ENCODE measurements at regions not wholly inside any gene's neighbourhood (a gene's known extent, or its start where the extent isn't known, plus 50 kb on each side); places are given as distances from the start of the nearest gene placed in this dataset.
"Not testable (repeated sequence)": the region's sequence is repeated elsewhere in the genome, so short reads cannot be mapped to it uniquely, and the experiment has no call there.

DNA sequence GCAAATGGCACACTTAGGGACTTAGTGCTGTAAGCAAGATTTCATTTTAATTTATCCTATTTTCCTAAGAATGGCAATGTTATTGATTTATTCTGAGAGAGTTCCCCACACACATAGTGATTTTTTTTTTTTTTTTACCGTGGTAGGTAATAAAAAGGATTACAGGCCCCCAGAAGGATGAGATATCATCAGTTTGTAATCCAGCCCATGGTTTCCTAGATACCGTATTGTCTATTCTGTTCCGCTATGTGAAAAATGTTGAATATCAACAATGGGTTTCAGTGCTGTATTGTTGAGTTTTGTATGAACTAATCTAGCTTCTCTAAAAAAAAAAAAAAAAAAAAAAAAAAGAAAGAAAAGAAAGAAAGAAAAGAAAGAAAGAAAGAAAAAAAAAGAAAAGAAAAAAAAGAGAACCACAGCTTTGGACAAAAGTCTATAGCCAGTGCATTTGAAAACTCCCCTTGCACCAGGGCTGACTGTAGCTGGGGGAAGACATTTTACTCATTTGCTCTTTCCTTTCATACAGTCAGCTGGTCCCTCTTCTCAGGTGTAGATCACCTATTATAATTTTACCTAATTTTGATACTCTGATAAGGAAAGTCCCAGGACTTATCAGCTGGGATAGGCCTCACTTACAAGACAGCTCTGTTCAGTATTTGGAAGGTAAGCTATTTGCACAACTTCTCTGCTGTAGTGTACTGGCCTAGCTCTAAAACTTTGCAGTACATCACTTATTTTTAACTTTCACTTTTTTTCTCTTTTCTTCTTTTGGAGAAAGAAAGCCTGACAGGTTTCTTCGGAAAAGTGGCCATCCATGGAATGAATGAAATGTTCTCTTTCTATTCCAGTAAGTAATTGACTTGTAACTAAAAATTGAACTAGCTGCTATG, 101.4 kb upstream of the SOX2 start:
- DNase-seq (ENCODE audit: extremely low read depth in 1 of 11, low read depth in 9 of 11, low spot score in 4 of 11): no peak

DNA sequence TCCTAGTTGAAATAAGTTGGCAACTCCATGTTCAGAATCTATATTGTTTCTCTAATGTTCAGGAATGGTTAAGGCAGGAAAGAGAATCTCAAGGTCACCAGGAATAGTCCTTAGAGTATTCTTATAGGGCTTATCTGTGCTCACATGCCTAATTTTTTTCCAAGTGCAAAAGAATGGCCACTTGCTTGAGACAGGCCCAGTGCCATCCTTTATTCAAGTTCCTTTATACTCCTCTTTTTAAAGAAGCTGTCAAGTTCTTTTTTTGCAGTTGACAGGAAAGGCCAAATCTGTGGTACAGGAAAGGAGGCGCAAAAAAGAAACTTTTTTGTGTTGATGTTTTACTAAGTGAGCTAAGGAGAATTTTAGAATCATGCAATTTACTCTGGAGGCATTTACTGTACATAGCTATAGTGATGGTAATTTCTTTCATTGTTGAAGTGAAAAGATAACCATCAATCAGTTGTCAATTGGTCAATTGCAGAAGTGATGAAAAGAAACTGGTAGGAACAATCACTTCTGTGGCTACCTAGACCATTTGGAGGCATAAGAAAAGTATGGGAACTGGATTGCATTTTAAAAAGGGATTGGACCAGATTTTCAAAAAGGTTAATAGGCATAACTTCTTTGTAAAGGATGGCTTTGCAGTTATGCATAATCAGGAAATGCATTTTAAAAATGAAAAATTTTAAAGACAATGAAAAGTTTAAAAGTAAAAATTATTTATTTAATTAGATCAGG, 102.5 kb upstream of the SOX2 start:
- no peak for DNase-seq (ENCODE audit: extremely low read depth in 1 of 11, low read depth in 9 of 11, low spot score in 4 of 11)

DNA sequence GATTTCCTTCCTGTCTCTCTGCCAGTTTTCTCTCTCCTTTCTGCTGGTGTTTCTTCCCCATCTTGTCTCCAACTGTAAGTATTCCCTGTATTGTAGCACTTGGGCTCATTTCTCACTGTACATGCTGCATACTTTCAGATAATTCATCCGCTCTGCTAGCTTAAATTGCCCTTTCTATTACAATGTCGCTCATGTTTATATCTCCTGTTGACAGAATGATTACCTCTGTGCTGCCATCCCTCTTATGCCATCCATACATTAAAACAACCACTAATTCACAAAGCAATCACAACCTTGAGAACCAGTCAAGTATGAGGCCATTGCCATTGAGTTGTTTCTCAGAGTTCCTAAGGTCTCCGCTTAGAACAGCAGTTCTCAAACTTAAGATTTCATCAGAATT, 107.5 kb upstream of the SOX2 start:
- DNase-seq (ENCODE audit: extremely low read depth in 1 of 11, low read depth in 9 of 11, low spot score in 4 of 11): no peak

DNA sequence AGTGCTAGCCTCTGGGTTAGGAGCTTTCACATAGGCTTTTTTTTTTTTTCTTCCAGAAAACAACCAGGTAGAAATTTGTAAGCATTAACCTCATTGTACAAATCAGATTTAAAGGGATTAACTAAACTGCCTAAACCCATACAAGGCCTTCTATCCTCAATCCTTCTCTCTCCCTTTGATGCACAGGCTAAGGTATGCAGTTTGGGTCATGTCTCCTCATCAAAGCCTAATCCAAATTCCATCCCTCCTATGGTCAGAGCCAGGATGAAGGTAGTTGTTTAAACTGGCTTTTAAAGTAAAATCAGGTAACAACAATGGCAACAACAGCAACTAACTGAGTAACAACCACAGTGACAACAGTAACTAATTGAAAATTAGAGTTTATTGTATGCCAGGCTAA, 115.6 kb upstream of the SOX2 start:
- DNase-seq (ENCODE audit: extremely low read depth in 1 of 11, low read depth in 9 of 11, low spot score in 4 of 11): no peak

DNA sequence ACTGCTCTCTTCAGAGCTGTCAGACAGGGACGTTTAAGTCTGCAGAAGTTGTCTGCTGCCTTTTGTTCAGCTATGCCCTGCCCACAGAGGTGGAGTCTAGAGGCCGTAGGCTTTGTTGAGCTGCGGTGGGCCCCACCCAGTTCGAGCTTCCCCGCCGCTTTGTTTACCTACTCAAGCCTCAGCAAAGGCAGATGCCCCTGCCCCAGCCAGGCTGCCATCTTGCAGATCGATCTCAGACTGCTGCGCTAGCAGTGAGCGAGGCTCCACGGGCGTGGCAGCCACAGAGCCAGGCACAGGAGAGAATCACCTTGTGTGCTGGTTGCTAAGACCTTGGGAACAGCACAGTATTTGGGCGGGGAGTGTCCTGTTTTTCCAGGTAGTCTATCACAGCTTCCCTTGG, 120.8 kb upstream of the SOX2 start:
- DNase-seq (ENCODE audit: extremely low read depth in 1 of 11, low read depth in 9 of 11, low spot score in 4 of 11): not testable (repeated sequence)

- DNase-seq (ENCODE audit: extremely low read depth in 1 of 11, low read depth in 9 of 11, low spot score in 4 of 11): no peak
Observed at GRCh38 chr3:181582619-181583018, 129.1 kb upstream of the SOX2 start.

DNA sequence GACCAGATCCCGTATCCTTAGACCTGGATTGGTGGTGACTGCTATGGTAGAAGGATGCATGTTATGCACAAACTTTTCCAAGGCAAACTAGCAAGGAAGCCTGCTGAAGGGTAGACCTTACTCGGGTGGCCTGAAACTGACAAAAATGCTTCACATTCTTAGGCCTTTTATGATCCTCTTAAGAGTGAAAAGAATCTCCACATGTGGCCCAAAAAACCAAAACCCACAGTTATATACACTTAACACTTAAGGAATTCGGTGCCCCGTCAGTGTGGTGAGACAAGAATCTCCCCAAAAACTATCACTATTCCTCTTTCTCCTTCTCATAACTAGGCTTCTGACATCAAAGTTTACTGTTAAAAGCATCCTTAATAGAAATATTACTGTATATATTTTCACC, 130.1 kb upstream of the SOX2 start:
- no peak for DNase-seq (ENCODE audit: extremely low read depth in 1 of 11, low read depth in 9 of 11, low spot score in 4 of 11)

DNA sequence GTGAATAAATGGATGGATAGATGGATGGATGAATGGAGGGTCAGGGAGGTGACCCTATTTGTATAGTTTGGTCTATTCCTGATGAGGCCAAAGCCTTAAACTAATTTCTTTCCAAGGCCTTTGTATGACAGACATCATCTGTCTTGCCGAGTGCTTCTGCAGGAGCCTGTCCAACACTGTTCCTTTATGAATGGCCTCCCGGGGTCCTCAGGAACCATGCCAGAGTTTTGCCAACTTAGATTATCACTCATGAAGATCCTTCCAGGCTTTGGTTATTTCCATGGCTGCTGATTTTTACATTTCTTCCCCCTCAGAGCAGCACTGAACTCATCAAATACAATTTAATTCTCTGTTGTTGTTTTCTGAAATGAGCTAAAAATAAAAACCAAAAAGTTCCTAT, 133.0 kb upstream of the SOX2 start:
- no peak for DNase-seq (ENCODE audit: extremely low read depth in 1 of 11, low read depth in 9 of 11, low spot score in 4 of 11)

- no peak for DNase-seq (ENCODE audit: extremely low read depth in 1 of 11, low read depth in 9 of 11, low spot score in 4 of 11)
Observed at GRCh38 chr3:181572432-181572831, 139.3 kb upstream of the SOX2 start.

DNA sequence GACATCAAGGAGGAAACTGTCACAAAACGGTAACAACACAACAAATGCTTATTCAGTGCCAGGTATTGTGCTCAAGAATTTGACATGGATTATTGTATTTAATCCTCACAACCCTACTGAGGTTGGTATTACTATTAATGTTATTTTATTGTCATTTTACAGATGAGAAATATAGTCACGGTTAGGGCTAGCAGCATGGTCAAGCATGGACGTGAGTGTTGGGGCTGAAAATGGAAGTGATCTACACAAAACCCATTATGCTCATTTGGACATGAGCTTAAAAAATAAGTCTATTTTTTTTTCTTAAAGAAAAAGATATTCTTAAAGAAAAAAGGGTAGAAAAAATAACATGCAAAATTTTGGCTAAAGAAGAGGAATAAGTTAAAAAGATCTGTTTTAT, 141.3 kb upstream of the SOX2 start:
- DNase-seq (ENCODE audit: extremely low read depth in 1 of 11, low read depth in 9 of 11, low spot score in 4 of 11): no peak

DNA sequence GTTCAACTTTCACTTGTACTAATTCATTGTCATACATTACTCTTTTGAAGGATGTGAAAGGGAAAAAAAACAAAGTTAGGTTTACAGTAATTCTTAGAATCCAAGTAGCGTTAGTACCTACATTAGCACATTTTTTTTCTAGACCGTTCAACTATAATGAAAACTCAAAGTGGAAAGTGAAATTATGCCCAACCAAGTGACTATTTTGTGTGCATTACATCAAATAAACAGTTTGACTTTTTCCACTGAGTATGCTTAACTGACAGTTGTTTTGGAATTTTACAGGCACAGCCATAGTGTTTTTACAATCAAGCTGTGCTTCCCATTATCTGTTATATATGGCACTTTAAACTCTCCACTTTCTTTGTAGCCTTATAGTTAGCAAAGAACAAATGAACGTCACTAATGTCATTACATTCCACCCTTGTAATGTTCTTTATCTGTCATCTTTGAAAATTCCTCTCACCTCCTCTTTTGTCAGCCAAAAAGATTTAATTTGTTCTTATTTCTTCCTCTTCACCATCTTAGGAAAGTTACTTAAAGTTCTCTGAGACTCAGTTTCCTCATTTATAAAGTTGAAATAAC, 142.3 kb upstream of the SOX2 start:
- DNase-seq (ENCODE audit: extremely low read depth in 1 of 11, low read depth in 9 of 11, low spot score in 4 of 11): no peak

DNA sequence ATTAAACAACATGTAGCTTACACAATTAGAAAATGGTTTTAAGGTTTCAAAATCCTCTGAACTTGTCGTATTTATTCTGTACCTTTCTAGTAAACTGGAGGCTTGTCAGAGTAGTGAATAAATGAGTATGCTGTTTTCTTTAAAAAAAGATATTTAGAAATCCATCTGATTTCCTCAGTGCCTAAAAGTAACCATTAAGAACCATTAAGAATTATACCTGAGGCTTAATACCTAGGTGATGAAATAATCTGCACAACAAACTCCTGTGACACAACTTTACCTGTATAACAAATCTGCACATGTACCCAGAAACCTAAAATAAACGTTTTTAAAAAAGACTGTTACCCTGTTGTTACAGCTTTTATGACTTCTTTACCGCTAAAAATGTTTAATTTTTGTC, 143.0 kb upstream of the SOX2 start:
- no peak for DNase-seq (ENCODE audit: extremely low read depth in 1 of 11, low read depth in 9 of 11, low spot score in 4 of 11)

DNA sequence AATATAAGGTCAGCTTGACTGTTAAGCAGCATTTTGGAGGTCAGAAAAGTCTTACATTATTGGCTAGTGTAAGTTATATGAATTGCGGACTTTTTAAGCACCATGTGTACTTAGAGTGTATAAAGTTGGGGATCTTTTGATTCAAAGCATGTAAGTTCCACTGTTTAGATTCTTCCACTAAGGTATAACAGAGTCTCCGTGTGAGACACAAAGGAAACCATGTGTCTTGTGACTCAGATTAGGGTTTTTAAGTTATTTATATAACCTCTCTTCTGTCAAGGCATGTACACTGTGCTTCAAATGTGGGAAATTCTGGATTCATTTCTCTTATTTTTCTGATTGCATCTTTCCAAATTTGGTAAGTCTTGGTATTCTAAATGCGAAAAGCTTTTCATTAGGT, 143.5 kb upstream of the SOX2 start:
- DNase-seq (ENCODE audit: extremely low read depth in 1 of 11, low read depth in 9 of 11, low spot score in 4 of 11): no peak

DNA sequence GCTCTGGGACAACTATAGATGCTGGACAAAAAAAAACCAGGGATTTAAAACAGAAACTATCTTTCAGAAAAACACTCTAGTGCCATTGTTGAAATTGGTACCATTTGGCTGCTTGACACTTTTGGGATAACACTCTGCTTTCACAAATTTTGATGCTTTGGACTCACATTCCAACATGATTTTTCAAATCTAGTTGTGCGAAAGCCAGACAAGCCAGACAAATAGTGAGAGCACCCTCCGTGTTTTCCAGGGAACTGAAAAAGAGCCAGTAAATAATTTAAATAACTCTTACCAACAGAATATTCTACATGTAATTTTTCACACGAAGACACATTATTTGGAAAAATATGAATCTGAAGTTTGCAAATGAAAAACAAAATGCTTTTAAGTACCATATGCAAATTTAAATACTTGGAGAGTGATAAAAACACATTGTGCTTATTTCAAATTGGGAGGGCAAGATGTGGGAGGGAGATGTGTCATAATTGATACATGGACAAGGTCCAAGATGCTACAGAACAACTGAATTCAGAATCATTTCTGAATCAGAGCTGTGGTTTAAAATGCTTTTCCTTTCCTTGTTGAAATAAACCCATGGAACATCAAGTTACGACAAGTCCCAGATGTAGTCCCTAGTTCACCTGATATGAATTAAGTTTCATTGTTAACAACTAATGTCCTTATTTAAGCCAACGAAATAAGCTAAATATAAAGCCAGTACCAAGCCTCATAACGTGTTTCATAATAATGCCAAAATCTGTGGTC, 144.2 kb upstream of the SOX2 start:
- DNase-seq (ENCODE audit: extremely low read depth in 1 of 11, low read depth in 9 of 11, low spot score in 4 of 11): no peak

- no peak for DNase-seq (ENCODE audit: extremely low read depth in 1 of 11, low read depth in 9 of 11, low spot score in 4 of 11)
Observed at GRCh38 chr3:181565416-181565815, 146.3 kb upstream of the SOX2 start.

GRCh38 chr3:181564222-181564621, 147.5 kb upstream of the SOX2 start:
- no peak for DNase-seq (ENCODE audit: extremely low read depth in 1 of 11, low read depth in 9 of 11, low spot score in 4 of 11)

- no peak for DNase-seq (ENCODE audit: extremely low read depth in 1 of 11, low read depth in 9 of 11, low spot score in 4 of 11)
Observed at GRCh38 chr3:181561139-181562031, 150.3 kb upstream of the SOX2 start.

- no peak for DNase-seq (ENCODE audit: extremely low read depth in 1 of 11, low read depth in 9 of 11, low spot score in 4 of 11)
Observed at GRCh38 chr3:181558870-181559269, 152.9 kb upstream of the SOX2 start.

GRCh38 chr3:181555681-181556080, 156.0 kb upstream of the SOX2 start:
- no peak for DNase-seq (ENCODE audit: extremely low read depth in 1 of 11, low read depth in 9 of 11, low spot score in 4 of 11)

Measured in renal cortex interstitium (tissue), 11 donors.